Lower leg skin (tissue), 3 donors: ENCODE measurements at regions not wholly inside any gene's neighbourhood (a gene's known extent, or its start where the extent isn't known, plus 50 kb on each side); places are given as distances from the start of the nearest gene placed in this dataset.

ENCODE experiments used
- POLR2A ChIP-seq, 2 donors: fragments of 450-650 bp; IDR thresholded peaks; one replicate each; pipeline ENCODE4 v1.6.1; 2016 to 2017; ENCODE audit warnings: antibody characterized with exemption in 2 of 2, mild to moderate bottlenecking in 1 of 2, moderate library complexity in 1 of 2
- TF ChIP-seq, protein P1 (sequence below), 3 donors: fragments of 450-650 bp; IDR thresholded peaks; one replicate each; pipeline ENCODE4 v1.5.1; 2016; ENCODE audit warnings: antibody characterized with exemption in 3 of 3, mild to moderate bottlenecking in 3 of 3, moderate library complexity in 2 of 3

DNA sequence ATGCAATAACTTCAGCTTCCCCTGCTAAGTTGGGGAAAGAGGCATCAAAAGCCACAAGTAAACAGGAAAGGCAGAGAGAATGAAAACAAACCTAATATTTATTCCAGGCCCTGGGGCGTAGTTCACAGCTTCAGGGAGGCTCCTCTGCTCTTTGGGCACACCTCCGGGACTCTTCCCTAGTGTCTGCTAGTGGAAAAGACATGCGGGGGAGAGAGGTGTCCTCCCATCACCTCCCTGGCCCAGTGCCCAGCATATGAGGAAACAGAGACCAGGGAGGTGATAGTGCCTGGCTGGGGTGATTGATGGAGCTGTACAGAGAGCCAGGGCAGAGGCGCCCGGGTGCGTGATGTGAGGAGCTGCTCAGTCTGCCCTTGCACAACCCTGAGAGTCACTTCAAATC, 71.0 kb downstream of the RASL11A start:
- TF ChIP-seq, protein P1, sequence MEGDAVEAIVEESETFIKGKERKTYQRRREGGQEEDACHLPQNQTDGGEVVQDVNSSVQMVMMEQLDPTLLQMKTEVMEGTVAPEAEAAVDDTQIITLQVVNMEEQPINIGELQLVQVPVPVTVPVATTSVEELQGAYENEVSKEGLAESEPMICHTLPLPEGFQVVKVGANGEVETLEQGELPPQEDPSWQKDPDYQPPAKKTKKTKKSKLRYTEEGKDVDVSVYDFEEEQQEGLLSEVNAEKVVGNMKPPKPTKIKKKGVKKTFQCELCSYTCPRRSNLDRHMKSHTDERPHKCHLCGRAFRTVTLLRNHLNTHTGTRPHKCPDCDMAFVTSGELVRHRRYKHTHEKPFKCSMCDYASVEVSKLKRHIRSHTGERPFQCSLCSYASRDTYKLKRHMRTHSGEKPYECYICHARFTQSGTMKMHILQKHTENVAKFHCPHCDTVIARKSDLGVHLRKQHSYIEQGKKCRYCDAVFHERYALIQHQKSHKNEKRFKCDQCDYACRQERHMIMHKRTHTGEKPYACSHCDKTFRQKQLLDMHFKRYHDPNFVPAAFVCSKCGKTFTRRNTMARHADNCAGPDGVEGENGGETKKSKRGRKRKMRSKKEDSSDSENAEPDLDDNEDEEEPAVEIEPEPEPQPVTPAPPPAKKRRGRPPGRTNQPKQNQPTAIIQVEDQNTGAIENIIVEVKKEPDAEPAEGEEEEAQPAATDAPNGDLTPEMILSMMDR (IDR thresholded peaks at IDR 0.05): no peak
- no peak for TF ChIP-seq POLR2A (IDR thresholded peaks at IDR 0.05)
